HepG2 (cell line): ENCODE measurements at regions not wholly inside any gene's neighbourhood (a gene's known extent, or its start where the extent isn't known, plus 50 kb on each side); places are given as distances from the start of the nearest gene placed in this dataset.

Experiments
- ATAC-seq: fragments of 200-7000 bp; cut with Tn5 transposase; 3 replicates; pipeline ENCODE4 v1.9.1; 2020; ENCODE audit warnings: mild to moderate bottlenecking, moderate library complexity
- BruUV-seq: library from RNA; stranded (reverse); fragments of 400-500 nt; replicated peaks from 2 replicates; lab custom pipeline; 2021; lab: Mats Ljungman, UMichigan
- CTCF ChIA-PET: fragments of 300-600 bp; formaldehyde crosslinking; extraction: SDS; loops from one replicate; lab custom pipeline; 2021; ENCODE audit warnings: low total read pairs, inconsistent platforms, low intra/inter-chr PET ratio; lab: Yijun Ruan, JAX
- POLR2A ChIA-PET: fragments of 350-600 bp; sonication (Branson Sonifier 250); formaldehyde crosslinking; loops from one replicate; lab custom pipeline; 2020; ENCODE audit warnings: antibody characterized with exemption, inconsistent platforms; lab: Yijun Ruan, JAX
- DNase-seq: peaks from one replicate; pipeline ENCODE4 v3.0.0-alpha.2; 2015; ENCODE audit warnings: low spot score
- FAIRE-seq: peaks from 3 replicates; lab custom pipeline; 2011; peaks lifted over from hg19 to GRCh38; lab: Jason Lieb, UNC
- H2AFZ ChIP-seq: one replicate; pipeline ENCODE4 v1.6.1; 2011; ENCODE audit warnings: low read length, inconsistent platforms
- H3K27ac ChIP-seq: fragments of 300-600 bp; 3 replicates; pipeline ENCODE4 v1.8.0; 2011; ENCODE audit warnings: mixed run types, mild to moderate bottlenecking, mixed read lengths, low read length, inconsistent platforms; ENCODE audit not compliant: insufficient read depth; ENCODE audit errors: extremely low read length
- H3K27me3 ChIP-seq, 2 experiments: fragments of 200-600 bp in 1 of 2; 2 replicates in 1 of 2; 3 replicates in 1 of 2; pipeline versions ENCODE4 v1.6.0 to v1.8.0; 2011; ENCODE audit warnings: low read length in 2 of 2, mild to moderate bottlenecking in 2 of 2, moderate library complexity in 2 of 2, inconsistent platforms in 1 of 2; ENCODE audit not compliant: insufficient read depth in 2 of 2, control insufficient read depth in 1 of 2
- H3K36me3 ChIP-seq, 2 experiments: fragments of 200-600 bp in 1 of 2; replicated peaks in 1 of 2; 2 replicates in 1 of 2; 3 replicates in 1 of 2; pipeline versions ENCODE4 v1.5.1 to v1.8.0; 2011; ENCODE audit warnings: low read length in 2 of 2, inconsistent platforms in 1 of 2; ENCODE audit not compliant: insufficient read depth in 2 of 2, control insufficient read depth in 1 of 2
- H3K4me1 ChIP-seq: 2 replicates; pipeline ENCODE4 v1.5.1; 2012; ENCODE audit warnings: low read length, inconsistent platforms; ENCODE audit not compliant: insufficient read depth
- H3K4me2 ChIP-seq: 2 replicates; pipeline ENCODE4 v1.6.0; 2011; ENCODE audit warnings: low read depth, low read length, inconsistent platforms
- H3K4me3 ChIP-seq, 3 experiments: fragments of 200-600 bp in 1 of 3; sonication (generic), shearing (Covaris generic) in 1 of 3; replicated peaks in 1 of 3; 2 replicates each; pipeline ENCODE4 v1.5.1; 2011 to 2016; ENCODE audit warnings: low read length in 3 of 3, inconsistent platforms in 2 of 3, low read depth in 2 of 3, mild to moderate bottlenecking in 2 of 3, control low read depth in 1 of 3, mixed read lengths in 1 of 3; ENCODE audit not compliant: insufficient read depth in 1 of 3
- H3K79me2 ChIP-seq: one replicate; pipeline ENCODE4 v1.6.1; 2011; ENCODE audit warnings: low read length, inconsistent platforms; ENCODE audit not compliant: insufficient read depth
- H3K9ac ChIP-seq: 2 replicates; pipeline ENCODE4 v1.6.0; 2011; ENCODE audit warnings: mild to moderate bottlenecking, low read depth, low read length, inconsistent platforms; ENCODE audit not compliant: insufficient read depth
- H3K9me3 ChIP-seq: 2 replicates; pipeline ENCODE4 v1.5.1; 2012; ENCODE audit warnings: mild to moderate bottlenecking, low read length
- H4K20me1 ChIP-seq: 2 replicates; pipeline ENCODE4 v1.6.0; 2011; ENCODE audit warnings: inconsistent platforms, mild to moderate bottlenecking, low read length, moderate library complexity; ENCODE audit not compliant: insufficient read depth
- ARID2 ChIP-seq: sonication (generic); formaldehyde crosslinking; IDR thresholded peaks from 2 replicates; pipeline ENCODE4 v1.8.1; 2022; ENCODE audit warnings: mild to moderate bottlenecking, missing genetic modification reagents, borderline replicate concordance
- TRIM24 ChIP-seq: sonication (generic); formaldehyde crosslinking; IDR thresholded peaks from 2 replicates; pipeline ENCODE4 v1.8.0; 2022; ENCODE audit warnings: mild to moderate bottlenecking, missing genetic modification reagents
- WIZ ChIP-seq: sonication (generic); formaldehyde crosslinking; IDR thresholded peaks from 2 replicates; pipeline ENCODE4 v1.5.1; 2020; ENCODE audit warnings: mild to moderate bottlenecking, missing genetic modification reagents
- ZBTB43 ChIP-seq: sonication (generic); formaldehyde crosslinking; conservative IDR thresholded peaks from 2 replicates; pipeline ENCODE4 v1.4.0; 2020; ENCODE audit warnings: missing genetic modification reagents
- ZEB1 ChIP-seq: IDR thresholded peaks from 2 replicates; pipeline ENCODE4 v1.6.1; 2012; ENCODE audit warnings: mild to moderate bottlenecking, low read depth, inconsistent platforms; ENCODE audit not compliant: insufficient replicate concordance
- ZNF382 ChIP-seq: sonication (generic); formaldehyde crosslinking; IDR thresholded peaks from 2 replicates; pipeline ENCODE4 v1.5.0; 2020; ENCODE audit warnings: missing genetic modification reagents, mild to moderate bottlenecking, borderline replicate concordance
- ZNF543 ChIP-seq: sonication (generic); formaldehyde crosslinking; IDR thresholded peaks from 2 replicates; pipeline ENCODE4 v1.4.0; 2020; ENCODE audit warnings: mild to moderate bottlenecking, missing genetic modification reagents
- ZNF616 ChIP-seq: sonication (generic); formaldehyde crosslinking; IDR thresholded peaks from 2 replicates; pipeline ENCODE4 v1.5.0; 2020; ENCODE audit warnings: low read depth, mild to moderate bottlenecking, missing genetic modification reagents
- ZNF816 ChIP-seq: sonication (generic); formaldehyde crosslinking; IDR thresholded peaks from 2 replicates; pipeline ENCODE4 v1.8.0; 2022; ENCODE audit warnings: missing genetic modification reagents, mild to moderate bottlenecking, borderline replicate concordance
- ZNF841 ChIP-seq: sonication (generic); formaldehyde crosslinking; IDR thresholded peaks from 2 replicates; pipeline ENCODE4 v1.8.1; 2023; ENCODE audit warnings: missing genetic modification reagents, borderline replicate concordance
- WGBS: methylation state at CpG from one replicate; pipeline ENCODE4 v1.1.6; 2017; ENCODE audit warnings: low lambda C conversion rate; 5-methylcytosine and 5-hydroxymethylcytosine counted together
- in situ Hi-C: cut with HindIII; loops from 2 replicates; pipeline ENCODE4 v1.10.0; 2017; ENCODE audit warnings: low pct_unique_long_range_greater_than_20kb; ENCODE audit not compliant: extremely low pct_ligation_motif_present
- intact Hi-C: fragments of 100-400 bp; cut with micrococcal nuclease; formaldehyde crosslinking; loops from one replicate; pipeline ENCODE4 v1.10.0; 2022; ENCODE audit not compliant: unreplicated experiment
- TF ChIP-seq, protein P1 (sequence below): IDR thresholded peaks from 2 replicates; pipeline ENCODE4 v1.6.1; 2016; ENCODE audit warnings: missing genetic modification reagents, missing compliant biosample characterization
- TF ChIP-seq, protein P2 (sequence below): sonication (generic); formaldehyde crosslinking; IDR thresholded peaks from 2 replicates; pipeline ENCODE4 v1.5.0; 2020; ENCODE audit warnings: mild to moderate bottlenecking, missing genetic modification reagents
- TF ChIP-seq, protein P3 (sequence below): sonication (generic); formaldehyde crosslinking; IDR thresholded peaks from 2 replicates; pipeline ENCODE4 v1.4.0; 2020; ENCODE audit warnings: missing genetic modification reagents, mild to moderate bottlenecking, borderline replicate concordance
- TF ChIP-seq, protein P4 (sequence below): sonication (generic); formaldehyde crosslinking; IDR thresholded peaks from 2 replicates; pipeline ENCODE4 v1.5.1; 2020; ENCODE audit warnings: mild to moderate bottlenecking, missing genetic modification reagents

- H3K4me2 ChIP-seq: no peak overlapping the region
- 62% methylated on average over 4 of the region's 4 CpGs for WGBS
- in situ Hi-C loops: no loop called here
- no peaks in the 10 kb centered on the region for H4K20me1 ChIP-seq
- H3K4me1 ChIP-seq: no peaks in the 10 kb centered on the region
- no peak overlapping the region for H3K27ac ChIP-seq
- no peaks in the 10 kb centered on the region for H3K9me3 ChIP-seq
- no peaks in the 10 kb centered on the region for H3K27me3 ChIP-seq
- no peak overlapping the region for H2AFZ ChIP-seq
- POLR2A ChIA-PET: no interaction called here
- DNase-seq: no peak
- no peak for FAIRE-seq
- H3K36me3 ChIP-seq: no peaks in the 10 kb centered on the region
- no peaks in the 10 kb centered on the region for H3K79me2 ChIP-seq
- no peak overlapping the region for H3K9ac ChIP-seq
- intact Hi-C loops: no loop called here
- no peak for ATAC-seq
- no peak overlapping the region for H3K4me3 ChIP-seq
- BruUV-seq: no TSS peak
- CTCF ChIA-PET: no interaction called here
- TF ChIP-seq, protein P1, sequence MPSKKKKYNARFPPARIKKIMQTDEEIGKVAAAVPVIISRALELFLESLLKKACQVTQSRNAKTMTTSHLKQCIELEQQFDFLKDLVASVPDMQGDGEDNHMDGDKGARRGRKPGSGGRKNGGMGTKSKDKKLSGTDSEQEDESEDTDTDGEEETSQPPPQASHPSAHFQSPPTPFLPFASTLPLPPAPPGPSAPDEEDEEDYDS (CRISPR knock-in tag): no peak
- TF ChIP-seq ZNF841: no peak
- TF ChIP-seq ZEB1: no peak
- TF ChIP-seq WIZ (CRISPR knock-in tag): no peak
- no peak for TF ChIP-seq ARID2 (CRISPR knock-in tag)
- TF ChIP-seq, protein P2, sequence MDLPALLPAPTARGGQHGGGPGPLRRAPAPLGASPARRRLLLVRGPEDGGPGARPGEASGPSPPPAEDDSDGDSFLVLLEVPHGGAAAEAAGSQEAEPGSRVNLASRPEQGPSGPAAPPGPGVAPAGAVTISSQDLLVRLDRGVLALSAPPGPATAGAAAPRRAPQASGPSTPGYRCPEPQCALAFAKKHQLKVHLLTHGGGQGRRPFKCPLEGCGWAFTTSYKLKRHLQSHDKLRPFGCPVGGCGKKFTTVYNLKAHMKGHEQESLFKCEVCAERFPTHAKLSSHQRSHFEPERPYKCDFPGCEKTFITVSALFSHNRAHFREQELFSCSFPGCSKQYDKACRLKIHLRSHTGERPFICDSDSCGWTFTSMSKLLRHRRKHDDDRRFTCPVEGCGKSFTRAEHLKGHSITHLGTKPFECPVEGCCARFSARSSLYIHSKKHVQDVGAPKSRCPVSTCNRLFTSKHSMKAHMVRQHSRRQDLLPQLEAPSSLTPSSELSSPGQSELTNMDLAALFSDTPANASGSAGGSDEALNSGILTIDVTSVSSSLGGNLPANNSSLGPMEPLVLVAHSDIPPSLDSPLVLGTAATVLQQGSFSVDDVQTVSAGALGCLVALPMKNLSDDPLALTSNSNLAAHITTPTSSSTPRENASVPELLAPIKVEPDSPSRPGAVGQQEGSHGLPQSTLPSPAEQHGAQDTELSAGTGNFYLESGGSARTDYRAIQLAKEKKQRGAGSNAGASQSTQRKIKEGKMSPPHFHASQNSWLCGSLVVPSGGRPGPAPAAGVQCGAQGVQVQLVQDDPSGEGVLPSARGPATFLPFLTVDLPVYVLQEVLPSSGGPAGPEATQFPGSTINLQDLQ (CRISPR knock-in tag): no peak
- TF ChIP-seq ZNF616 (CRISPR knock-in tag): no peak
- TF ChIP-seq ZNF543: no peak
- TF ChIP-seq, protein P3, sequence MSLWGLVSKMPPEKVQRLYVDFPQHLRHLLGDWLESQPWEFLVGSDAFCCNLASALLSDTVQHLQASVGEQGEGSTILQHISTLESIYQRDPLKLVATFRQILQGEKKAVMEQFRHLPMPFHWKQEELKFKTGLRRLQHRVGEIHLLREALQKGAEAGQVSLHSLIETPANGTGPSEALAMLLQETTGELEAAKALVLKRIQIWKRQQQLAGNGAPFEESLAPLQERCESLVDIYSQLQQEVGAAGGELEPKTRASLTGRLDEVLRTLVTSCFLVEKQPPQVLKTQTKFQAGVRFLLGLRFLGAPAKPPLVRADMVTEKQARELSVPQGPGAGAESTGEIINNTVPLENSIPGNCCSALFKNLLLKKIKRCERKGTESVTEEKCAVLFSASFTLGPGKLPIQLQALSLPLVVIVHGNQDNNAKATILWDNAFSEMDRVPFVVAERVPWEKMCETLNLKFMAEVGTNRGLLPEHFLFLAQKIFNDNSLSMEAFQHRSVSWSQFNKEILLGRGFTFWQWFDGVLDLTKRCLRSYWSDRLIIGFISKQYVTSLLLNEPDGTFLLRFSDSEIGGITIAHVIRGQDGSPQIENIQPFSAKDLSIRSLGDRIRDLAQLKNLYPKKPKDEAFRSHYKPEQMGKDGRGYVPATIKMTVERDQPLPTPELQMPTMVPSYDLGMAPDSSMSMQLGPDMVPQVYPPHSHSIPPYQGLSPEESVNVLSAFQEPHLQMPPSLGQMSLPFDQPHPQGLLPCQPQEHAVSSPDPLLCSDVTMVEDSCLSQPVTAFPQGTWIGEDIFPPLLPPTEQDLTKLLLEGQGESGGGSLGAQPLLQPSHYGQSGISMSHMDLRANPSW: no peak
- TF ChIP-seq TRIM24 (CRISPR knock-in tag): no peak
- TF ChIP-seq ZNF816 (CRISPR knock-in tag): no peak
- no peak for TF ChIP-seq ZBTB43 (CRISPR knock-in tag)
- TF ChIP-seq, protein P4, sequence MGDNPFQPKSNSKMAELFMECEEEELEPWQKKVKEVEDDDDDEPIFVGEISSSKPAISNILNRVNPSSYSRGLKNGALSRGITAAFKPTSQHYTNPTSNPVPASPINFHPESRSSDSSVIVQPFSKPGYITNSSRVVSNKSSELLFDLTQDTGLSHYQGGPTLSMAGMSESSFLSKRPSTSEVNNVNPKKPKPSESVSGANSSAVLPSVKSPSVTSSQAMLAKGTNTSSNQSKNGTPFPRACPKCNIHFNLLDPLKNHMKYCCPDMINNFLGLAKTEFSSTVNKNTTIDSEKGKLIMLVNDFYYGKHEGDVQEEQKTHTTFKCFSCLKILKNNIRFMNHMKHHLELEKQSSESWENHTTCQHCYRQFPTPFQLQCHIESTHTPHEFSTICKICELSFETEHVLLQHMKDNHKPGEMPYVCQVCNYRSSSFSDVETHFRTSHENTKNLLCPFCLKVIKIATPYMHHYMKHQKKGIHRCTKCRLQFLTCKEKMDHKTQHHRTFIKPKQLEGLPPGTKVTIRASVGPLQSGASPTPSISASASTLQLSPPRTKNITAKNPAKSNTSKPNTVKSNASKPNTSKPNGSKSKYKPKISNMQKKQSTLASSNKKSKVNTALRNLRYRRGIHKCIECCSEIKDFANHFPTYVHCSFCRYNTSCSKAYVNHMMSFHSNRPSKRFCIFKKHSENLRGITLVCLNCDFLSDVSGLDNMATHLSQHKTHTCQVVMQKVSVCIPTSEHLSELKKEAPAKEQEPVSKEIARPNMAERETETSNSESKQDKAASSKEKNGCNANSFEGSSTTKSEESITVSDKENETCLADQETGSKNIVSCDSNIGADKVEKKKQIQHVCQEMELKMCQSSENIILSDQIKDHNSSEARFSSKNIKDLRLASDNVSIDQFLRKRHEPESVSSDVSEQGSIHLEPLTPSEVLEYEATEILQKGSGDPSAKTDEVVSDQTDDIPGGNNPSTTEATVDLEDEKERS (CRISPR knock-in tag): no peak
- no peak for TF ChIP-seq ZNF382
These were observed 114.1 kb downstream of the GLUD2 start for GRCh38 chrX:121161501-121161933.
